GM18517 (cell line): ENCODE measurements at regions not wholly inside any gene's neighbourhood (a gene's known extent, or its start where the extent isn't known, plus 50 kb on each side); places are given as distances from the start of the nearest gene placed in this dataset.

ENCODE experiments used
- ATAC-seq: cut with Tn5 transposase; IDR thresholded peaks from one replicate; pipeline ENCODE4 v1.9.1; 2021; ENCODE audit warnings: mild to moderate bottlenecking, moderate library complexity; ENCODE audit not compliant: unreplicated experiment

- ATAC-seq = no peak
Measured at GRCh38 chr2:60324536-60324935, 228.9 kb downstream of the BCL11A start.

DNA sequence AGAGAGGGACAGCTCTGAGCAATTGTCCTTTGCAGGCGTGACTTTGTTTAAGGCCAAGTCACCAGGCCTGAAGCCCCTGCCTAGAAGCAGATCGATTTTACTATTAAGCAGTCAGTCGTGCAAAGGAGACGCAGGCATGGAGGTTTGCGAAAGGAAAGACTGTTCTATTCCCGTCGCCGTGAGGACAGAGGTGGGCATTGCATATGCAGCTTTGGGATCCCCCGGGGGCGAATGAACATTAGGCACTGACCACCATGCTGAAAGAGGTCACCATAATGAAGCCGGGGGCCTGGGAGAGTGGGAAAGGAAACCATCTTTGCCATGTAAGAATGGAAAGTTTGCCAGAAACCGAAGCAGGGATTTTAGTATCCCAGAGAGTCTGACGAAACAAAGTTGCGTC lies 231.6 kb downstream of the BCL11A start:
- ATAC-seq = no peak

- ATAC-seq = no peak
Measured at GRCh38 chr2:60320724-60321123, 232.7 kb downstream of the BCL11A start.

DNA sequence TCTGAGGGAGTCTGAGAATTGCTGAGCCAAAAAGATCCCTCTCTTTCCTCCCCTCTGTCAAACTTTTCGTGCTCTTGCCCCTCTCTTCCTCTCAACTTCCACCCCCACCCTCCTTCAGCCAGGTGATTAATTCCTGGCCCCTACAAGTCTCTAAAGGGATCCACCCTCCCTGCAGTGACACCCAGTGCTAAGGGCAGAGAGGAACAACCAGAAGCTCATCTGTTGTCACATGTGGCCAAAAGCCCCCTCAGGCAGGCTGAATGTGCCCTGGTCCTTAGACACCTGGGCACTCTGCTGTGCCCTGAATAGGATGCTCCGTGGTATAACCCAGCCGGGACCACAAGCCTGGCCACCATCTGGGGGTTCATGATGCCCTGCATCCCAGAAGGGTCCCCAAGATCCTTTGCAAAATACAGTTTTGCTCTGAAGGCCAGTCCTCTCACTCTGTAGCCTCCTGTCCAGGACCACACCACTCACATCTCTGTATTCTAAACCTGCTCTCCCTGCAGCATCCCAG lies 234.4 kb downstream of the BCL11A start:
- ATAC-seq = no peak

DNA sequence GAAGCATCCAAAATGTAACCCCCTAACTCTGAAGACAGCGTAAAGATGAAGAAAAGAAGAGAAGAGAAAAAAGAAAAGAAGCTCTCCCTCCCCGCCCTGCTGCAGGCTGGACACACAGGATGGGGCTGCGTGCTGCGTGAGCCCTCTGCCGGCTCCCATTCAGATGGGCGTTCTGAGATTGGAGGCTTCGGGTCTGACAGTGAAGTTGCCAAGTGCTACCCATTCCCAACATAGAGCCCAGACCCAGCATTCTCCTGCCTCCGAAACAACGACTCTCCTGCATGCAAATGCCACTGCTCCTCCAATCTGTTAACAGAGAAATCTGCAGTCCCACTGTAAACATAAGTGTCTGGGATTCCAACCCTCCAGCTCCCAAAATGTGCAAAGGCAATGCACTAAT lies 234.9 kb downstream of the BCL11A start:
- no peak for ATAC-seq

DNA sequence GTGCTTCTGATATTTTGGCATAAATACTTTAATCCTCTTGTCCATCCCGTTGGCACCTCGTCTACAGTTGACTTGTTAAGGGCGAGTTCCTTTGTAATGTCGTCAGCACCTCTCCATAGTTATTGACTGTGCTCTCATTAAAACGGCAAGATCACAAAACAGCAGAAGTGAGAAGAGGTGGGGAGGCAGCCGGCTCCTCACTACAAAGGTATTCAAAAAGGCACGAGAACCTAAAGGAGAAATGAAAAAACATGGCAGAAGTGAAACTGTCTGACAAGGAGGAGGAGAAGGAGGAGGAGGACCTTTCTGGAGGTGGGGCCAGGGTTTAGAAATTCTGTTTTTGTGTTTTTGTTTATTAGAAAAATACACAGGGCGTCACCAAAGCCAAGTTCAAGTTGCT lies 235.6 kb downstream of the BCL11A start:
- ATAC-seq = peak; percentile 85

DNA sequence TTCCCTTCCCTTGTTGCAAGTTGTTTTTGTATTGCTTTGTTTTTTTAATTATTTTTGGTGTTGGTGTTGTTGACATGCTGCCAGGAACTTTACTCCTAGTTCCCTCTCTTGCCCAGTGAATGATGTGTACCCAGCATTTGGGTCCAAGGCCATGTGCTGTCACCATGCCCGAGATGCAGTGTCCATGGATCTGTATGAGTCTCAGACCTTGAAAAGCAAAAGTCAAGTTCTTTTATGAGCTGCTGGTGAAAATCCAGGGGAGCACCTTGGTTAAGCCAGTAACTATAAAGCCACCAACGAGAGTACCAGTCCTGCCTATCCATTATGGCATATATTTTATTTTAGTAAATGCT lies 236.4 kb downstream of the BCL11A start:
- ATAC-seq = no peak

DNA sequence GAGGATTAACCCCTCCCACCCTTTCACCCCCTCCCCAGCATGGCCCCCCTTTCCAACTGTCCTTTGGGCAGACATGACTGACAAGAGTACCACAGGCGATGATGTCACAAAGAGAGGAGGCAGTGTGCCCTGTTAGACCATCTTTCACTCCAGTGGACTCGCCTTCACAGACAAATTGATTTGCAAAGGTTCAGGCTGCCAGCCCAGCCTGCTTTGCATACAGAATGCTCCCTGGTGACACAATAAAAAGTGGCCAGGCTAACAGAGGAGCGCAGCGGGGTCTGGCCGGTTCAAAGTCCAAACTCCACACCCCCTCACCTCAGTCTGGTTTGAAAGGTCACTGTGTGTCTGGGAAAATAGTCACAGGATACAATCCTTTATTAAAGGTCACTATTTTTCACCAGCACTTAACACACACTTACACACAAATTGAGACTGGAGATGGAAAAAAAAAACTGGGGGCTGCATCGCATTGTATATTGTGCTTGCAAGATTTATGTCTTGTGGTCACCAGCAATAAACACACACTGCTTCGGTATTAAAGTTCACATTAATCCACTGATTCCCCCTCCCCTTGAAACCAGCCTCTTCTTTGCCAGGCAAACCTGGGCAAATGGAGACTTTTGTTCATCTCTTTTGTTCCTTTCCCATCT lies 236.9 kb downstream of the BCL11A start:
- ATAC-seq = no peak

- no peak for ATAC-seq
Measured at GRCh38 chr2:60313470-60314172, 239.8 kb downstream of the BCL11A start.

- ATAC-seq = peak; percentile 88
Measured at GRCh38 chr2:60312618-60313017, 240.8 kb downstream of the BCL11A start.

DNA sequence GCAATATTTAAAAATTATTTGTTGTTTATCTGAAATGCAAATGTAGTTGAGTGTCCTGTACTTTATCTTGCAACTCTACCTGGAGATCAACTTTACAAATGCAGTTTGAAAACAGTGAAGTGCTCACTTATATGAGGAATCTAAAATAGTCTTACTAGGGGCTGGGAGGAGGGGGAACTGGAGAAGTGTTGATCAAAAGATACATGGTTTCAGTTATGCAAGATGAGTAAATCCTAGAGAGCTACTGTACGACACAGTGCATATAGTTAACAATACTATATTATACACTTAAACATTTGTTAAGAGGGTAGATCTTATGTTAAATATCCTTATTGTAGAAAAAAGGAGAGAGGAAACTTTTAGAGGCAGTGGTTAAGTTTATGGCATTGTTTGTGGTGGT lies 241.9 kb downstream of the BCL11A start:
- peak; percentile 43 for ATAC-seq

DNA sequence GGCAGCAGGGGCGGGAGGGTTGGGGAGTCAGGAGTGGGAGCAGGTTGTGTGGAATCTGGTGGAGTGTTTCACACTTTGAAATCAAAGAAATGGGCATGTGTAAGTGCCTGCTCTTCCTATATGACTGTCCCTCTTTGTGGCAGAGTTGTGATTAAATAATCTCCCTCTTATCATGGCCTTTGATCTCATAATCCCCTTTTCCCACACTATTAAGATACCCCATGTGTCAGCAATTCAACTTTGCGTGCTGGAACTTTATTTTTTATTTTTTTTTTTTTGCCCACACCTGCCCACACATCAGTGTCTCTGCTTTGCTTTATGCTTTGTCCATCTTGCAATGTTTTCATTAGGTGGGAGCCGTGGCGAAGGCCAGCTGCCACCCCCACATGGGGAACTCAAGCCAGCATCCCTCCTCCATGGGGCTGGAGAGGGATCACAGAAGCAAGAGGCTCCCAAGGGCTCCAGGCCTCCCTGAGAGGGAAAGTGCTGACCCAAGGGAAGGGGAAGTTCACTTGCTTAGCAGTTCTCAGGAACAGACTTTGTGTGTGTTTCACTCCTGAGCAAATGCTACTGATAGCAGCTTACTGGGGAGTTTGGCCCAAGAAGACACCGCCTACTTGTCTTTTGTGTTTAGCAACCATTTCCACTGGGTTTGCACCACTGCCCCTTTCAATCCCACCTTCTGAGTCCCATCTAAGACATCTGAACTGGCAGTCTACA lies 243.4 kb downstream of the BCL11A start:
- ATAC-seq = no peak

- no peak for ATAC-seq
Measured at GRCh38 chr2:60309336-60309735, 244.1 kb downstream of the BCL11A start.

- ATAC-seq = no peak
Measured at GRCh38 chr2:60306267-60306861, 247.1 kb downstream of the BCL11A start.

GRCh38 chr2:60303680-60304079 lies 249.8 kb downstream of the BCL11A start:
- ATAC-seq = no peak

DNA sequence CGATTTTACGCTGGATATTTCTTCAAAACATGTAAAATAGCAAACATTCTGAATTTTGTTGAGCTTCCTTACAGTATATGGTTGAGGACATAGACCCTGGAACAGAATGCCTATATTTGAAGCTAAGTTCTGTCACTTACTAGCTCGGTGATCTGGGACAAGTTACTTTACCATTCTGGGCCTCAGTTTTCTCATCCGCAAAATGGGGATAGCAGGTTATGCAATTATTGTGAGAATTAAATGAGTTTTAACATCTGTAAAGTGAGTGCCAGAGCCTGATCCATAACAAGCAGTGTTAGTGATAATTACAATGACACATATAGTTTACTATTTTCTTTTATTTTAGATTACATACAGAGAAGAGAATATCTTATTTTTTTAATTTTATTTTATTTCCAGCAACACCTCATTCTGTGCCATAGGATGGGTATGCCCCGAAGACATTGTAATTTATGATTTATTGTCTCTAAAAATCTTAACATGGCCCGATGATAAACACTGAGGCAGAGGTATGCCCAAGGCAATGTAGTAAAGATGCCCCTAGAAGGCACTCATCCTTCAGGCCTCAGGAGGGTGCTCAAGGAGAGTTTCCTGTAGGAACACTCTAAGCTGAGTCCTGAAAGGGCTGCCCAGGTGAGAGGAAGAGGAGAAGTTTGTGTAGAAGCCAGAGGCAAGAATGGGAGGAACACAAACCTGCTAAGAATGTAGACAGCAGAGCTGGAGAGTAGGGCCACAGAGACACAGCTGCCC lies 250.9 kb downstream of the BCL11A start:
- ATAC-seq = no peak

- ATAC-seq = no peak
Measured at GRCh38 chr2:60301726-60302125, 251.7 kb downstream of the BCL11A start.

DNA sequence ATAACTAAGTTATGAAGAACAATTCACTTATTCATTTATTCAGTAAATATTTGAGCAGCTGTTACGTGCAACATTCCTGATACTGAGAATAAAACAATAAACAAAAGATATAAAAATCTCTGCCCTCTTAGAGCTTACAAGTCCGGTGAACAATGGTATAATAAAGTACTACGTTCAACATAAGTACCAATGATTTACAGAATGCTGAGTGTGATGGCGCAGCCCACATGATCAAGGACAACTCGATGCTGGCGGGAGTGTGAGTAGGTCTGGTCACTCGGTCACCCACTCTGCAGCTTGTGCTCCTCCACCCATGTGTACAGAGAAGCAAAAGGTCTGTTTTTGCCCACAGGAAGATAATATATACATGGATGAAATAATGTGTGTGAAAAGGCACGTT lies 254.3 kb downstream of the BCL11A start:
- no peak for ATAC-seq

DNA sequence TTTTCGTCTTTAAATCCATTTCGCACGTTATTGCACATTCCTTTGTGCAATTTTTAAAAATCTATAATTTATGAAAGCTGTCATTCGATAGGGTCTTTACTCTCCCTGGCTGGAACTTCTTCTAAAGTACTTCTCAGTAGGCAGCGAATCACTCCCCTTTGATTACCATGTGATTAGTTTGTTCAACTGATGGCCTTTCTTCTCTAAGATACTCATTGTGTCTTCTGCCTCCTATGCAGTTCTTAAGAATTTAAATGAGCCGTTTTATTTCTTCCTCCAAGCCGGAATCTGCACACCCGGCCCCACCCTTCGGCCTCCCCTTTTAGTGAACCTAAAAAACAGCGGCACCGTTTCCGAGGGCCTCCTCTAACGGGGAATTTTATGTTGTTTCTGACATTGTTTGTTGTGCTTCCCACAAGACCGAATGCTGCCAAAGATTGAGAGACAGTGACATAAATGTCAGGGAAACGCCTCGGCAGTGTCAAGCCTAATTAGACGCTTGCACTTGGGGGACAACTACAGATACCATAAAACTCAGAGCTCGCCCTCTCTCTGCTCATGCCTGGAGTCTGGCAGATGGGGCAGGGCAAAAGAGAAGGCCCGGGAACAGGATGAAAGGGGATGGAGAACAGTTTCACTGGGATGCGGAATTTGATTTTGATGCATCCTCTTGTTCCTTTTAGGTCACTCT lies 255.3 kb downstream of the BCL11A start:
- no peak for ATAC-seq

GRCh38 chr2:60297296-60298005 lies 256.0 kb downstream of the BCL11A start:
- no peak for ATAC-seq
